ENCODE measurements at regions not wholly inside any gene's neighbourhood (a gene's known extent, or its start where the extent isn't known, plus 50 kb on each side); places are given as distances from the start of the nearest gene placed in this dataset.

DNA sequence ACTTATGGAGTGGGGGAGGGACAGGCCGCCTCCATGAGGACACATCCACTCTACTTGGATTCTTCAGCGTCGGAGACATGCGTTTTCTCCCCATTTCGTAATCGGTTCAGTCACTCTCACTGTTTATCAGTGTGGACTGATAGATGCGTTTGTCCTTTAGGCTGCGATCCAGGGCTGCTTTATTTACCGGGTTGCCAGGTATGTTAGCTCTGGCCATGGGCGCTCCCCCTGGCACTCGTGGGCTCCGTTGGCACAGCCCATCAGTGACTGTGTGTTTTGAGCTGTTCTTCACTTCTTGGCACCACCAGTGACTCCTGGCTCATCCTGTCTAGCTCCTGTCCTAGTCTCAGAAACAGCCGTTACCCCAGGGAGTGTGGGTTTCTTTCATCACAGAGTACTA, 1203.3 kb downstream of the BRD1 start:
- TF ChIP-seq, protein P1, sequence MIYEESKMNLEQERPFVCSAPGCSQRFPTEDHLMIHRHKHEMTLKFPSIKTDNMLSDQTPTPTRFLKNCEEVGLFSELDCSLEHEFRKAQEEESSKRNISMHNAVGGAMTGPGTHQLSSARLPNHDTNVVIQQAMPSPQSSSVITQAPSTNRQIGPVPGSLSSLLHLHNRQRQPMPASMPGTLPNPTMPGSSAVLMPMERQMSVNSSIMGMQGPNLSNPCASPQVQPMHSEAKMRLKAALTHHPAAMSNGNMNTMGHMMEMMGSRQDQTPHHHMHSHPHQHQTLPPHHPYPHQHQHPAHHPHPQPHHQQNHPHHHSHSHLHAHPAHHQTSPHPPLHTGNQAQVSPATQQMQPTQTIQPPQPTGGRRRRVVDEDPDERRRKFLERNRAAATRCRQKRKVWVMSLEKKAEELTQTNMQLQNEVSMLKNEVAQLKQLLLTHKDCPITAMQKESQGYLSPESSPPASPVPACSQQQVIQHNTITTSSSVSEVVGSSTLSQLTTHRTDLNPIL (CRISPR knock-in tag; IDR thresholded peaks at IDR 0.05; ENCODE audit: low read depth) = no peak
- no peak for TF ChIP-seq OSR1 (CRISPR knock-in tag; IDR thresholded peaks at IDR 0.05)
- TF ChIP-seq, protein P2, sequence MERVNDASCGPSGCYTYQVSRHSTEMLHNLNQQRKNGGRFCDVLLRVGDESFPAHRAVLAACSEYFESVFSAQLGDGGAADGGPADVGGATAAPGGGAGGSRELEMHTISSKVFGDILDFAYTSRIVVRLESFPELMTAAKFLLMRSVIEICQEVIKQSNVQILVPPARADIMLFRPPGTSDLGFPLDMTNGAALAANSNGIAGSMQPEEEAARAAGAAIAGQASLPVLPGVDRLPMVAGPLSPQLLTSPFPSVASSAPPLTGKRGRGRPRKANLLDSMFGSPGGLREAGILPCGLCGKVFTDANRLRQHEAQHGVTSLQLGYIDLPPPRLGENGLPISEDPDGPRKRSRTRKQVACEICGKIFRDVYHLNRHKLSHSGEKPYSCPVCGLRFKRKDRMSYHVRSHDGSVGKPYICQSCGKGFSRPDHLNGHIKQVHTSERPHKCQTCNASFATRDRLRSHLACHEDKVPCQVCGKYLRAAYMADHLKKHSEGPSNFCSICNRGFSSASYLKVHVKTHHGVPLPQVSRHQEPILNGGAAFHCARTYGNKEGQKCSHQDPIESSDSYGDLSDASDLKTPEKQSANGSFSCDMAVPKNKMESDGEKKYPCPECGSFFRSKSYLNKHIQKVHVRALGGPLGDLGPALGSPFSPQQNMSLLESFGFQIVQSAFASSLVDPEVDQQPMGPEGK (CRISPR knock-in tag; IDR thresholded peaks at IDR 0.05; ENCODE audit: borderline replicate concordance) = no peak
- TF ChIP-seq, protein P3, sequence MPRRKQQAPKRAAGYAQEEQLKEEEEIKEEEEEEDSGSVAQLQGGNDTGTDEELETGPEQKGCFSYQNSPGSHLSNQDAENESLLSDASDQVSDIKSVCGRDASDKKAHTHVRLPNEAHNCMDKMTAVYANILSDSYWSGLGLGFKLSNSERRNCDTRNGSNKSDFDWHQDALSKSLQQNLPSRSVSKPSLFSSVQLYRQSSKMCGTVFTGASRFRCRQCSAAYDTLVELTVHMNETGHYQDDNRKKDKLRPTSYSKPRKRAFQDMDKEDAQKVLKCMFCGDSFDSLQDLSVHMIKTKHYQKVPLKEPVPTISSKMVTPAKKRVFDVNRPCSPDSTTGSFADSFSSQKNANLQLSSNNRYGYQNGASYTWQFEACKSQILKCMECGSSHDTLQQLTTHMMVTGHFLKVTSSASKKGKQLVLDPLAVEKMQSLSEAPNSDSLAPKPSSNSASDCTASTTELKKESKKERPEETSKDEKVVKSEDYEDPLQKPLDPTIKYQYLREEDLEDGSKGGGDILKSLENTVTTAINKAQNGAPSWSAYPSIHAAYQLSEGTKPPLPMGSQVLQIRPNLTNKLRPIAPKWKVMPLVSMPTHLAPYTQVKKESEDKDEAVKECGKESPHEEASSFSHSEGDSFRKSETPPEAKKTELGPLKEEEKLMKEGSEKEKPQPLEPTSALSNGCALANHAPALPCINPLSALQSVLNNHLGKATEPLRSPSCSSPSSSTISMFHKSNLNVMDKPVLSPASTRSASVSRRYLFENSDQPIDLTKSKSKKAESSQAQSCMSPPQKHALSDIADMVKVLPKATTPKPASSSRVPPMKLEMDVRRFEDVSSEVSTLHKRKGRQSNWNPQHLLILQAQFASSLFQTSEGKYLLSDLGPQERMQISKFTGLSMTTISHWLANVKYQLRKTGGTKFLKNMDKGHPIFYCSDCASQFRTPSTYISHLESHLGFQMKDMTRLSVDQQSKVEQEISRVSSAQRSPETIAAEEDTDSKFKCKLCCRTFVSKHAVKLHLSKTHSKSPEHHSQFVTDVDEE (CRISPR knock-in tag; IDR thresholded peaks at IDR 0.05) = no peak
- TF ChIP-seq, protein P4, sequence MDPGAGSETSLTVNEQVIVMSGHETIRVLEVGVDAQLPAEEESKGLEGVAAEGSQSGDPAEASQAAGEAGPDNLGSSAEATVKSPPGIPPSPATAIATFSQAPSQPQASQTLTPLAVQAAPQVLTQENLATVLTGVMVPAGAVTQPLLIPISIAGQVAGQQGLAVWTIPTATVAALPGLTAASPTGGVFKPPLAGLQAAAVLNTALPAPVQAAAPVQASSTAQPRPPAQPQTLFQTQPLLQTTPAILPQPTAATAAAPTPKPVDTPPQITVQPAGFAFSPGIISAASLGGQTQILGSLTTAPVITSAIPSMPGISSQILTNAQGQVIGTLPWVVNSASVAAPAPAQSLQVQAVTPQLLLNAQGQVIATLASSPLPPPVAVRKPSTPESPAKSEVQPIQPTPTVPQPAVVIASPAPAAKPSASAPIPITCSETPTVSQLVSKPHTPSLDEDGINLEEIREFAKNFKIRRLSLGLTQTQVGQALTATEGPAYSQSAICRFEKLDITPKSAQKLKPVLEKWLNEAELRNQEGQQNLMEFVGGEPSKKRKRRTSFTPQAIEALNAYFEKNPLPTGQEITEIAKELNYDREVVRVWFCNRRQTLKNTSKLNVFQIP (CRISPR knock-in tag; IDR thresholded peaks at IDR 0.05; ENCODE audit: borderline replicate concordance, low read depth) = no peak
- no peak for TF ChIP-seq ZFP30 (CRISPR knock-in tag; IDR thresholded peaks at IDR 0.05)
- TF ChIP-seq RARB (CRISPR knock-in tag; IDR thresholded peaks at IDR 0.05) = no peak
- TF ChIP-seq GLIS3 (CRISPR knock-in tag; IDR thresholded peaks at IDR 0.05) = no peak
- no peak for TF ChIP-seq ZFP3 (CRISPR knock-in tag; IDR thresholded peaks at IDR 0.05)

Data from SK-N-SH treated with all-trans-retinoic acid at 6 μM for 48 hours (cell line).